Stimulated activated effector memory CD8-positive, alpha-beta T cell treated with anti-CD3 and anti-CD28 coated beads, Interleukin-12 subunit alpha, Interleukin-12 subunit beta, amount 100 ng/mL, for 72 hours (primary cell): ENCODE measurements at regions not wholly inside any gene's neighbourhood (a gene's known extent, or its start where the extent isn't known, plus 50 kb on each side); places are given as distances from the start of the nearest gene placed in this dataset.

Experiments used
- ATAC-seq: fragments of 150-1000 bp; cut with Tn5 transposase; 2 replicates; pipeline ENCODE4 v1.10.0; 2021
- DNase-seq, 2 donors: peaks; one replicate each; pipeline ENCODE4 v3.0.0; 2021 to 2022; ENCODE audit warnings: low spot score in 2 of 2
- H3K27ac Mint-ChIP-seq: one replicate; pipeline ENCODE4 v1.8.0; 2022; ENCODE audit warnings: mild to moderate bottlenecking, mixed read lengths
- H3K36me3 Mint-ChIP-seq: one replicate; pipeline ENCODE4 v1.8.0; 2022; ENCODE audit warnings: mild to moderate bottlenecking, mixed read lengths
- H3K4me1 Mint-ChIP-seq: one replicate; pipeline ENCODE4 v1.8.0; 2022; ENCODE audit warnings: mixed read lengths
- H3K4me3 Mint-ChIP-seq: one replicate; pipeline ENCODE4 v1.8.0; 2022; ENCODE audit warnings: mild to moderate bottlenecking, mixed read lengths
- H3K9me3 Mint-ChIP-seq: one replicate; pipeline ENCODE4 v1.8.0; 2022; ENCODE audit warnings: mixed read lengths

DNA sequence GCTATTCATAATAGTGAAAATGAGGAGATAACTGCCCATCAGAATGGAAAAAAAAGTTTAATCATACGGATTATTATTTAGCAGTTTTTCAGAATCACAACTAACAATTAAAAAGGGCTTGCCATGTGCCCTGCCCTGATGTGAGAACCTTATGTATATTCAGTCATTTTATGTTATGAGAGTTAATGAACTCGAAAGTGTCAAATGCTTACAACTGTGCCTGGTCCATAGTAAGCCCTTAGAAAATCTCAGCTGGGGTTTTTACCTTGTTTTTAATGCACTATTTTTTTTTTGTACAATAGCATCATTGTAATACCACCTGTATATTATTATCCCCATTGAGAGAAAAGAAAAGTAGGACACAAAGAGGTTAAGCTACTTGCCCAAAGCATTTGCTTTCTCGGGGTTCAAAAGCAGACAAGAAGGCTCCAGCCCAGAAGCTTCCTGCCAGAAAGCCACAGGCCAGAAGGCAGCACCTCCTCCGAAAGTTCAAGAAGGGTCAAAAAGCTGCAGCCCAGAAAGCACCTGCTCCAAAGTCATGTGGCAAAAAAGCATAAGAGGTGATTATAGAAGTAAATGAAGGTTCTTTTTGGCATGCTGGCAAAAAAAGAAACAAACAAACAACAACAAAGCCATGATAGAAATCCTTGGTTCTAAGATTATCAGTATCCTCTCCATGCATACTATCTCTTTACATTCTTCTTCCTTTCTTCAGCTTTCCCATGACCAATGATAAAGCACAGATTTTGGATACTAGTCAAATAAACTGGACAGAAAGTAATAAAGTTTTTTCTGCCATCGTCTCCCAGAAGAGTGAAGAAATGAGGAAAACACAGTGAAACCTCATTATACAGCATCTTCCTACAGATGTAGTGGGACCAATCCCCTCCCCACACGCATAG lies 59.1 kb upstream of the NAP1L1 start:
- DNase-seq (no peak), ATAC-seq (peak; percentile 71)
- H3K9me3 Mint-ChIP-seq: no peaks in the 10 kb centered on the region
- H3K27ac Mint-ChIP-seq: peak overlapping the region; percentile 54
- no peak overlapping the region for H3K4me3 Mint-ChIP-seq
- H3K4me1 Mint-ChIP-seq: peaks cover 17% of the 10 kb centered on the region
- H3K36me3 Mint-ChIP-seq: no peaks in the 10 kb centered on the region

DNA sequence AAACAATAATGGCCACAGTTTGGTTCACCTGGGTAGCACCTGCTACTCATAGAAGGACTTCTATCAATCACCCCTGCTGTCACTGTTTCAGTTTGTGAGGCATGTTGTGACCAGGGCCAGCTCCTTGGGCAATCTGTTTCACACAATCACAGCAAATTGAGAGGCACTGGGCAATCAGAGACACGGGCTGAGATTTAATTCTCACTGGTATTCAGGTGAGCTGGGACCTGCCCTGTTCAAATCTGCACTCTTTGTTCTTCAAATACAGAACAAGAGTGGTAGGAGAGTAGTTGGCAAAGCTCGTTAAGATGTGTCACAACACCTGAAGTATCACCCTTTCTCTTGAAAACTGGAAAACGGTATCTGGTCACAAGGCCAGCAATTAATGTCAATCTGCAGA lies 57.8 kb upstream of the NAP1L1 start:
- H3K4me1 Mint-ChIP-seq: peaks cover 17% of the 10 kb centered on the region
- ATAC-seq: no peak
- no peaks in the 10 kb centered on the region for H3K36me3 Mint-ChIP-seq
- no peak for DNase-seq
- no peak overlapping the region for H3K27ac Mint-ChIP-seq
- H3K4me3 Mint-ChIP-seq: no peak overlapping the region
- H3K9me3 Mint-ChIP-seq: peaks cover 4% of the 10 kb centered on the region

DNA sequence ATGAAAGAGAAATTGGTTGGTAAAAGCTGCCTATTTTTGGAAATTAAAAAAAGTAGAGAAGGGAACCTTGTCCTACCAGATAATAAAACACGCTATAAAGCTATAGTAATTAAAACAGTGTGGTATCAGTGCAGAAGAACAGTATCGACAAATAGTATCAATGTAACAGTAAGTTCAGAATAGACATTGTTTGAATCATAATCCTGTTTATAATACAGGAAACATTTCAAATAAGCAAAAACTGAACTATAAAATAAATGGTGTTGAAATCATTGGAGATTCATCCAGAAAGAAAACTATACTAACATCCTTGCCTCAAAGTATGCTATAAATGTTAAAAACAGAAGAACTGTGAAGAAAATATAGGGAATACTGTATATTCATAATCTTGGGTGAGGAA lies 54.2 kb upstream of the NAP1L1 start:
- peaks cover 4% of the 10 kb centered on the region for H3K9me3 Mint-ChIP-seq
- H3K27ac Mint-ChIP-seq: no peak overlapping the region
- no peak overlapping the region for H3K4me3 Mint-ChIP-seq
- H3K36me3 Mint-ChIP-seq: no peaks in the 10 kb centered on the region
- peaks cover 8% of the 10 kb centered on the region for H3K4me1 Mint-ChIP-seq
- no peak for DNase-seq
- no peak for ATAC-seq

DNA sequence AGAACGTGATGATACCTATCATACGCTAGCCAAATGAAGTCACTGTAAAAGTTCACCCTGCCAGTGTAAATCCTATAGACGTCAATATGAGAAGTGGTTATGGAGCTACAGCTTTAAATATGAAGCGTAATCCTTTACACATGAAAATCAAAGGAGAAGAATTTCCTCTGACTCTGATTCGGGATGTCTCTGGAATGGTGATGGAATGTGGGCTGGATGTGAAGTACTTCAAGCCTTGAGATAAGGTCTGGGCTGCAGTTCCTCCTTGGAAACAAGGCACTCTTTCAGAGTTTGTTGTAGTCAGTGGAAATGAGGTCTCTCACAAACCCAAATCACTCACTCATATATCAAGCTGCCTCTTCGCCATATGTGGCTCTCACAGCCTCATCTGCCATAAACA lies 53.1 kb upstream of the NAP1L1 start:
- DNase-seq: no peak
- H3K4me1 Mint-ChIP-seq: no peaks in the 10 kb centered on the region
- H3K36me3 Mint-ChIP-seq: no peaks in the 10 kb centered on the region
- H3K27ac Mint-ChIP-seq: no peak overlapping the region
- peaks cover 4% of the 10 kb centered on the region for H3K9me3 Mint-ChIP-seq
- ATAC-seq: no peak
- no peak overlapping the region for H3K4me3 Mint-ChIP-seq

DNA sequence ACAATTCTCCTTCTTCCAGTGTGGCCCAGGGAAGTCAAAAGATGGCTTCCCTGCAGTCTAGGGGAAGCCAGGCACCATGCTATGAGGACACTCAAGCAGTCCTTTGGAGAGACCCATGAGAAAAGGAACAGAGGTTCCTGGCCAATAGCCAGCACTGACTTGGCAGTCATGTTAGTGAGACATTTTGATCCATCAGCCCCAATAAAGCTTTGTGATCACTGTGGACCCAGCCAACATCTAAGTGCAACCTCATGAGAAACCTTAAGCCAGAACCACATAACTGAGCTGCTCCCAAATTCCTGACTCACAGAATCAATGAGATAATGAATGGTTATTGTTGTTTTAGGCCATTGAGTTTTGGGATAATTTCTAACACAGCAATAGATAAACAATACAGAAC lies 51.0 kb upstream of the NAP1L1 start:
- DNase-seq (peak in 1 of 2 donors; percentile 4), ATAC-seq (no peak)
- no peaks in the 10 kb centered on the region for H3K4me1 Mint-ChIP-seq
- H3K4me3 Mint-ChIP-seq: no peak overlapping the region
- no peaks in the 10 kb centered on the region for H3K36me3 Mint-ChIP-seq
- H3K27ac Mint-ChIP-seq: no peak overlapping the region
- H3K9me3 Mint-ChIP-seq: peaks cover 4% of the 10 kb centered on the region
